ENCODE measurements at regions not wholly inside any gene's neighbourhood (a gene's known extent, or its start where the extent isn't known, plus 50 kb on each side); places are given as distances from the start of the nearest gene placed in this dataset.

DNA sequence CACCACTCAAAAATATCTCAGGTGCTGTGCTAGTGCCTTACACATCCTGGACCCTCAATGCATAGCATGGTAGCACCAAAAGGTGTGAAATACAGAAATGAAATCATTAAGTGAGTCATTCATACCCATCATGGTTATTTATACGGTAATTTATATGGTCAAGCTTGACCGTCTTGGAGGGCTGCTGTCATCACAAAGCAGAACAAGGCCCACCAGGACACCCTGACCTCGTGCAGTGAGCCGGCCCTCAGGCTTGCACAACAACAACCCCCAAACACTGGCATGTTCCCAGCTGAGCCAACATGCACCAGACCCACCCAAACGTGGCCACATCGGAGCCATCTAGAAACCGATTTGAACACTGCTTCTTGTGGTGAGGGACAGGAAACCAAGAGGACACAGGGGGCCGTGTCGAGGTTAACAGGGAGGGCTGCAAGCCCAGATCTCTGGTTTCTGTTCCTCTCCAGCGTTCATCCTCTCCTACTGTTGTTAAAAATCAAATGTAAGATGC, 378.5 kb upstream of the ID2 start:
- Histone ChIP-seq H3K4me3 (ENCODE audit: extremely low read depth, insufficient read depth, low read length, poor library complexity, severe bottlenecking) (no peak overlapping the region), H3K36me3 (ENCODE audit: control insufficient read depth, insufficient read depth, low read length) (no peaks in the 10 kb centered on the region), H3K4me1 (ENCODE audit: control insufficient read depth, insufficient read depth, low read length, poor library complexity, severe bottlenecking) (no peaks in the 10 kb centered on the region), H3K9me3 (ENCODE audit: control insufficient read depth, low read length) (no peaks in the 10 kb centered on the region), H3K27ac (ENCODE audit: low read depth, low read length, severe bottlenecking) (no peak overlapping the region)
- 70 to 71% methylated on average over 9 to 10 of the region's 10 CpGs for WGBS, 2 experiments (ENCODE audit: insufficient coverage in 2 of 2)

DNA sequence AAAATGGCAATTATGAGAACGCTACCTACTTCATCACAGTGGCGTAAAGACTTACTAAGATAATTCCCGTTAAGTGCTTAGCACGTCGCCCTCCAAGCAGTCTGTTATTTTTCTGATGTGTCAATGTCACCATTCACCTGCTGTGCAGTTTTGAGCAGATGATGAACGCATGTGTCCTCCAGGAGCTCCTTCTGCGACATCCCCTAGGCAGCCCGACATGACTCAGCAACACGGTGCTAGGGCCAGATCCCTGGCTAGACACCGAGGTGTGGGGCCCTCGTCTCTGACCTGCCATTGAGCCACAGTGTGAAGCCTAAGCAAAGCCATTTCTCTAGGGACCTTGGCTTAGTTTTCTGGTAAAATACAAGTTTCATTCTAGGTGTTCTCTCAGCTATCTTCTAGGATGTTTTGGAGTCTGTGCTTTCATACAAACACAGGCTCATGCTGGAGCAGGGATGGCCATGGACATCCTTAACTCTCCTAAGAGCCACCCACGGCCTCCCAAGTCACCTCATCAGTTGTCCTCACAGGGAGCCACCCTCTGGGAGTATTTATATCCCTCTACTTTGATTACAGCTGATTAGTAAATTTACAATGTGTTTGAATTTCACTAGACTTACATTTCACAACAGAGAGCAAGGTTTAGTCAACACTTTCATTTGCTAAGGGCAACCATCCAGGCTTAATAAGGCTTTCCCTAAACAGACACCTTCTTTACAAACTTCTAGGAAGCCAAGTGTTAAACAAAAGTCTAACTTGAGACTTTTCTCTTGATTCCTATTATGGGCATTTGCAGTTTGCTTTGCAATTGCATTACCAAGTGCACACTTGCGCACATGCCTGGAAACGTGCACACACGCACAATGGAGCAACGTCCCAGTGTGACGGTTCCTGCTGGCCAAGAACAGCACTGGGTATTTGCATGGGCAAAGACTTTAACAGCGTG, 376.8 kb upstream of the ID2 start:
- Histone ChIP-seq H3K4me1 (ENCODE audit: control insufficient read depth, insufficient read depth, low read length, poor library complexity, severe bottlenecking) (no peaks in the 10 kb centered on the region), H3K4me3 (ENCODE audit: extremely low read depth, insufficient read depth, low read length, poor library complexity, severe bottlenecking) (no peak overlapping the region), H3K9me3 (ENCODE audit: control insufficient read depth, low read length) (no peaks in the 10 kb centered on the region), H3K36me3 (ENCODE audit: control insufficient read depth, insufficient read depth, low read length) (no peaks in the 10 kb centered on the region), H3K27ac (ENCODE audit: low read depth, low read length, severe bottlenecking) (no peak overlapping the region)
- 92 to 95% methylated on average over 16 to 17 of the region's 18 CpGs for WGBS, 2 experiments (ENCODE audit: insufficient coverage in 2 of 2)

DNA sequence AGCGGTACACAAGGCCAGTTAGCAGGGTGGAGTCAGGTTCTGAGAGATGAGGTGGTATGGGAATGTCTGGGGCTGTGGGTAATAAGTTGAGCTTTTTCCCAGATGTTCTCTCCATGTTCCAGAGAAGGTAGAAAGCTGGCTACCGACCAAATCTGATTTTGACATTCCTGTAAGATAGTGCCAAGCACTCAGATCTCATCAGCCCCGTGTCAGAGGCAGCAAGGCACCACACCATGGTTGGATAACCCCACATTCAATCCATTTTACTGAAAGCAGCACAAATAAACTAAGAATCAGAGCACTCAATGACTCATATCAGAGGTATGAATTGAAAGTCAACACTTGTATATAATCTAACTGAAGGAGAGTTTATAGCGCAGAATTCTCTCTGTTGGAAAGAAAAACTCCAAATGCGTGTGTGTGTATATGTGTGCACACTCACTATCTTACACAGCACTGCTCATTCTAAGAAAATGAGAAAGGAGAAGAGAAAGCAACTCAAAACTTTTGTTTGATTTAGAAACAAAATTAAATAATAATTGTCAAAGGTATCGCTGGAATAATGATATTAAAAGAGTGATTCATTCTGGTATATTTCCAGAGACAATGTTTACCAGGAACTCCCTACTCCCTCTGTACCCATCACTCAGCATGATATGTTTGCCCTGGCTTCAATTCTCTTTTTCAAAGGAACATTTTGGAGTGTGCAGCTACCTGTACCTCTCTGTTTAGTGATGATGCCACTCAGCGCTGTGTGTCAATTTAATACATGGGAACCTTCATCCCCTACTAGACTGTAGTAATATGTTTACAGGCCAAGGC, 375.1 kb upstream of the ID2 start:
- no peaks in the 10 kb centered on the region for H3K9me3 ChIP-seq (ENCODE audit: control insufficient read depth, low read length)
- H3K36me3 ChIP-seq (ENCODE audit: control insufficient read depth, insufficient read depth, low read length): no peaks in the 10 kb centered on the region
- no peaks in the 10 kb centered on the region for H3K4me1 ChIP-seq (ENCODE audit: control insufficient read depth, insufficient read depth, low read length, poor library complexity, severe bottlenecking)
- no peak overlapping the region for H3K4me3 ChIP-seq (ENCODE audit: extremely low read depth, insufficient read depth, low read length, poor library complexity, severe bottlenecking)
- 80 to 95% methylated on average over 2 to 4 of the region's 7 CpGs for WGBS, 2 experiments (ENCODE audit: insufficient coverage in 2 of 2)
- no peak overlapping the region for H3K27ac ChIP-seq (ENCODE audit: low read depth, low read length, severe bottlenecking)

DNA sequence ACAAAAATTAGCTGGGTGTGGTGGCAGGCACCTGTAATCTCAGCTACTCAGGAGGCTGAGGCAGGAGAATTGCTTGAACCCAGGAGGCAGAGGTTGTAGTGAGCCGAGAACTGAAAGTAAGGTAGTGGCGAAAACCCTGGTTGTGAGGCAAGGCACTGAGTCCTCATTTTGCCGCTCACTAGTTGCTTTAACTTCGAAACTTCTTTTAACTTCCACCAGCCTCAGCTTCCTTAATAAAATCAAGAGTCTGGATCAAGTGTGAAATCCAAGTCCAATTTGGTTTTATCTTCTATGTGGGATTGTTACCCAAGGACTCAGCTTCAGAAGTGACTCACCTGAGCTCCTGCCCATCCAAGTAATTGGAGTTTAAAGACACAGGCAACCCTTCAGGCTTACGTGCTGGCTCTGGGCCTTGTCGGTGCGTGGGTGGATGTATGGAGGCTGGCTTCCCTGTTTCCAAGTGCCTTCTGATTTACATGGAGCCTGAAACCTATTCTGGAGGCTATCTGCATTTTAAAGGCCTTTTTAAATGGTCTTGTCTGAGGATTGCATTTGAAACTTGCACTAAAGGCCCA, 374.2 kb upstream of the ID2 start:
- 78 to 91% methylated on average over 4 to 5 of the region's 7 CpGs for WGBS, 2 experiments (ENCODE audit: insufficient coverage in 2 of 2)
- Histone ChIP-seq H3K27ac (ENCODE audit: low read depth, low read length, severe bottlenecking) (no peak overlapping the region), H3K4me1 (ENCODE audit: control insufficient read depth, insufficient read depth, low read length, poor library complexity, severe bottlenecking) (peaks cover 2% of the 10 kb centered on the region)

DNA sequence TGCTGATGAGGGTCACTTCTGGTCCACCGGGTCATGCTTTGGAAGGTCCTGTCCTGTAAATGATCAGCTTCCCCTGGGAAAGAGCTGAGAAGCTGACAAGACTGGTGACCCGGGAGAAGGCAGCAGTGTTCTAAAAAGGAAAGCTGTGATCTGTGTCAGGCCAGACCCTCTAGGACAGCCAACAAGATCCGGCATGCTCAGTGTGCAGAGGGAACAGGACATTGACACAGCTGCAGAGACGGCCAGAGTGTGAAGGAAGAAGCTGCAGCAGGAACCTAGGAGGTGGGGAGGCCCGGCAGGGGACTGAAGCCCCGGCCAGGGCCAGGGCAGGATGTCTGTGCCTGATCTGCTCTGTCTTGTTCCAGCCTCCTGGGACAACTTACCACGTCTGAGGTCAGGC, 372.7 kb upstream of the ID2 start:
- Histone ChIP-seq H3K27ac (ENCODE audit: low read depth, low read length, severe bottlenecking) (no peak overlapping the region), H3K36me3 (ENCODE audit: control insufficient read depth, insufficient read depth, low read length) (no peaks in the 10 kb centered on the region), H3K9me3 (ENCODE audit: control insufficient read depth, low read length) (no peaks in the 10 kb centered on the region), H3K4me1 (ENCODE audit: control insufficient read depth, insufficient read depth, low read length, poor library complexity, severe bottlenecking) (peaks cover 10% of the 10 kb centered on the region), H3K4me3 (ENCODE audit: extremely low read depth, insufficient read depth, low read length, poor library complexity, severe bottlenecking) (no peak overlapping the region)
- 75 to 83% methylated on average over 5 to 6 of the region's 7 CpGs for WGBS, 2 experiments (ENCODE audit: insufficient coverage in 2 of 2)

More for the DNA sequence above, 374.2 kb upstream of the ID2 start:
- H3K36me3 ChIP-seq (ENCODE audit: control insufficient read depth, insufficient read depth, low read length): no peaks in the 10 kb centered on the region
- no peaks in the 10 kb centered on the region for H3K9me3 ChIP-seq (ENCODE audit: control insufficient read depth, low read length)
- H3K4me3 ChIP-seq (ENCODE audit: extremely low read depth, insufficient read depth, low read length, poor library complexity, severe bottlenecking): no peak overlapping the region

DNA sequence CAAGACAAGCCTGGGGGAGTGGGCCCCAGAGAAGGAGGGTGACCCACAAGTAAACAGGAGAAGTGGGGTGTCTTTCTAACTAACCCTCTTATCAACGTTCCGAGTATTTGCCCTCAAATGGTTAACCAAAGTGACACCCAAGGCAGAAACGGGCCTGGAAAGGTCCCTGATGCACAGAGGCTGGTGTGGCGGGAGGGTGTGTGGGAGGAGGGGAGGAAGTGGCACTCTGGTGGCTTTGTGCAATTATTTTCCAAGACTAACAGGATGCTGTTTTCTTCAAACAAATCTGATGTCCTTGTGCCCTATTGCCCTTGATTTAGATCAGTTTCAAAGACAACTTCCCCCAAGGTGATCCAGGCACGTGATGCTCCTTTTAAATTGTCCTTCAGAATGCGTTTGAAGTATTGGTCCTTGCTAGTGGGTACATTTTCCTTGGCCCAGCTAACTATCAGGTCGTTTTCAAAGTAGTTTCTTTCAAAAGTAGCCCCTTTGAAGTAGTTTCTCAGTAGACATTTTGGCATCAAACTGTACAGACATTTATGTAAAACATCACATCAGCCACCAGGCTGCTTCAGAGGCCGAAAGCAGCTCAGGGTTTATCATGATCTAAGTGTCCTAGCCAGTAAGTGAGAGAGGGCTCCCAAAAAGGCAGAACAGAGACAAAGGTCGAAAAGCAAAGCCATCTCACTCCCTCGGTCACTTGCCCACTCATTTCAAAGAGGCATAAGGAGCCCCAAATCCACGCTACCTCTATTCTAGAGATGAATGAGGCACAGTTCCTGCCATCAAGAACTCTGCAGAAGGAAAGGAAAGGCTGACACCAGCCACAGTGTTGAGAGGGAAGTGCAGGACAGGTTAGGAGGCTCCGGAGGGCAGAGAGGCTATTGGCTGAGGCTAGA, 371.1 kb upstream of the ID2 start:
- Histone ChIP-seq H3K4me1 (ENCODE audit: control insufficient read depth, insufficient read depth, low read length, poor library complexity, severe bottlenecking) (peaks cover 14% of the 10 kb centered on the region), H3K4me3 (ENCODE audit: extremely low read depth, insufficient read depth, low read length, poor library complexity, severe bottlenecking) (no peak overlapping the region), H3K9me3 (ENCODE audit: control insufficient read depth, low read length) (no peaks in the 10 kb centered on the region), H3K27ac (ENCODE audit: low read depth, low read length, severe bottlenecking) (no peak overlapping the region), H3K36me3 (ENCODE audit: control insufficient read depth, insufficient read depth, low read length) (no peaks in the 10 kb centered on the region)
- WGBS, 2 experiments (ENCODE audit: insufficient coverage in 2 of 2): 92 to 94% methylated on average over 8 to 10 of the region's 12 CpGs

DNA sequence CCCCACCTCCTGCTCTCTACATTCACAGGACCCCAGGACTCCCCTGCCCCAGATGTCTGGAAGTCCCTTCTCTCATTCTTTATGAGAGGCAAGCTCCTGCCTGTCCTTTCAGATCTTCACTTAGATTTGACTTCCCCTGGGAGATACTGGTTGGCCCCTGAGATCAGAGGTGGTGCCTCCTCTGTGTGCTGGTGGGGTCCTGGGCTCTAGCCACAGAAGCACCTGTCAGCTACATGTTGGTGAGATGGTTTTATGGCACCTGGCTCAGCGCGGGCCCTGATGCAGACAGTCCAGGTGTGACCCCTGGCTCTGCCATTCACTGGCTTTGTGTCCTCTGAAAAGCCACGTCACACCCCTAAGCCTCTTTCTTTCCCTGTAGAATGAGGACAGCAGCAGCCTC, 369.6 kb upstream of the ID2 start:
- H3K9me3 ChIP-seq (ENCODE audit: control insufficient read depth, low read length): no peaks in the 10 kb centered on the region
- H3K36me3 ChIP-seq (ENCODE audit: control insufficient read depth, insufficient read depth, low read length): no peaks in the 10 kb centered on the region
- 94% methylated on average over 3 of the region's 3 CpGs; no CpG with 5 or more reads in 1 of the 2 experiments for WGBS, 2 experiments (ENCODE audit: insufficient coverage in 2 of 2)
- H3K4me1 ChIP-seq (ENCODE audit: control insufficient read depth, insufficient read depth, low read length, poor library complexity, severe bottlenecking): peaks cover 18% of the 10 kb centered on the region
- H3K27ac ChIP-seq (ENCODE audit: low read depth, low read length, severe bottlenecking): no peak overlapping the region
- H3K4me3 ChIP-seq (ENCODE audit: extremely low read depth, insufficient read depth, low read length, poor library complexity, severe bottlenecking): no peak overlapping the region

DNA sequence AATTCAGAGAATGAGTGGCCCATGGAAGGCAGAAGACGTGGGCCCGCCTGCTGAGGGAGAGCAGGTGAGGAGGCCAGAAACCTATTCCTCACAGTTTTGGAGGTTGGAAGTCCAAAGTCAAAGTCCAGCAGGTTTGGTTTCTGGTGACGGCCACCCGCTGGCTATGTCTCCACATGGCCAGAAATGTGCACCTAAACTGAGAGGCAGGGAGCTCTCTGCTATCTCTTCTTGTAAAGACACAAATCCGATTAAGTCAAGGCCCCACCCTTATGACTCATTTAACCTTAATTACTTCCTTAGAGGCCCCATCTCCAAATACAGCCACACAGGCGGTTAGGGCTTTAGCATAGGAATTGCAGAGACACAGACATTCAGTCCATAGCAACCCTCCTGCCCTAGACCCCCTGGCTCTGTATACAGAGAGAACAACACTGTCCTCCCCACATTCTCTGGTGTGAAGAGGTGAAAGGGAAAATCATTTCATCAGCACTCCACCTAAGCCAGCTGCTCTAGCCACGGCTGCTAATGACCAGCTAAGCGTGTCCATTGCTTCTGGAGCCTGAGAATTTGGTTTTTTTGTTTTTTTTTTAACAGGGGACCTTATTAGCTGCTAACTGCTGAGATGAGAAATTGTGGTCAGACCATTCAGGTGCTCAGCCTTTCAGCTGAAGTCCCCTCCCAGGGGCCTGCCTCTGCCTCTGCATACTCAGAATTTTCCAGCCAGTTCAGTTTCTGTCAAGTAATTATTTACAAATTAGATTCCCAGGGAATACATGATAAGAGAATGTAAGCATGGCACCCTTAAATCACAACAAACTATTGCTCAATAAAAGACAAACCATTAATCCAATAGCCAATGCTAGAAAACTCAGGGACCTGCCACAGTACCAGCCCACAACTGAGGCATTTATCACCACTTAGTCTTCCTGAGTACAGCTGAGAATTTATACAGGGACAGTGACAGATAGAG, 368.7 kb upstream of the ID2 start:
- WGBS, 2 experiments (ENCODE audit: insufficient coverage in 2 of 2): 79 to 92% methylated on average over 4 to 5 of the region's 8 CpGs
- Histone ChIP-seq H3K9me3 (ENCODE audit: control insufficient read depth, low read length) (no peaks in the 10 kb centered on the region), H3K27ac (ENCODE audit: low read depth, low read length, severe bottlenecking) (no peak overlapping the region), H3K4me3 (ENCODE audit: extremely low read depth, insufficient read depth, low read length, poor library complexity, severe bottlenecking) (no peak overlapping the region), H3K4me1 (ENCODE audit: control insufficient read depth, insufficient read depth, low read length, poor library complexity, severe bottlenecking) (peaks cover 18% of the 10 kb centered on the region), H3K36me3 (ENCODE audit: control insufficient read depth, insufficient read depth, low read length) (no peaks in the 10 kb centered on the region)

DNA sequence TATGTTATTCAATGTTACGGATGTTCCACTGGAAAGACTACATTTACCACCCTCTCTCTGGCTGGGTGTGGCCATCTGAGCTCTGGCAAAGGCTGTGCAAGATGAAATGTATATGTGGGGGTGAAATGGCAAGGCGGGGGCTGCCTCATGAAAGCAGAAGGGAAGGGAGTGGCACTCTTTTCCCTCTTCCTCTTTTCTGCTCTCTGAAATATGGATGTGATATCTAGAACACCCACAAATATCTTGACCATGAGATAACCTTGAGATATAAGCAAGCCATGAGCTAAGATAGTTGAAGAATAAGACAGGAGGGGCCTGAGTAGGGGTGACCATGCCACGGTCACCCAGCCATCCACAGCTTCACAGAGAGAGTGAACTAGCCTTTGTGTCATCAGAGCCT, 367.8 kb upstream of the ID2 start:
- H3K36me3 ChIP-seq (ENCODE audit: control insufficient read depth, insufficient read depth, low read length): no peaks in the 10 kb centered on the region
- H3K9me3 ChIP-seq (ENCODE audit: control insufficient read depth, low read length): no peaks in the 10 kb centered on the region
- no peak overlapping the region for H3K4me3 ChIP-seq (ENCODE audit: extremely low read depth, insufficient read depth, low read length, poor library complexity, severe bottlenecking)
- H3K27ac ChIP-seq (ENCODE audit: low read depth, low read length, severe bottlenecking): no peak overlapping the region
- 85 to 100% methylated on average over 1 of the region's 3 CpGs for WGBS, 2 experiments (ENCODE audit: insufficient coverage in 2 of 2)
- peaks cover 18% of the 10 kb centered on the region for H3K4me1 ChIP-seq (ENCODE audit: control insufficient read depth, insufficient read depth, low read length, poor library complexity, severe bottlenecking)

Data from mesodermal cell (in vitro differentiated cells).